NT2/D1 (cell line): ENCODE measurements at regions not wholly inside any gene's neighbourhood (a gene's known extent, or its start where the extent isn't known, plus 50 kb on each side); places are given as distances from the start of the nearest gene placed in this dataset.

Source experiments
- DNase-seq: peaks from one replicate; pipeline ENCODE4 v3.0.0-alpha.2; 2011; ENCODE audit warnings: low read depth, low spot score
- H3K27me3 ChIP-seq: 2 replicates; pipeline ENCODE4 v1.6.0; 2011; ENCODE audit warnings: mild to moderate bottlenecking; ENCODE audit not compliant: insufficient read length, insufficient read depth
- H3K36me3 ChIP-seq: 2 replicates; pipeline ENCODE4 v1.6.1; 2011; ENCODE audit warnings: mild to moderate bottlenecking, low read length, mixed read lengths; ENCODE audit not compliant: insufficient read depth, insufficient read length
- H3K4me1 ChIP-seq: 2 replicates; pipeline ENCODE4 v1.5.1; 2011; ENCODE audit not compliant: insufficient read depth, insufficient read length
- H3K4me3 ChIP-seq: 2 replicates; pipeline ENCODE4 v1.5.1; 2011; ENCODE audit warnings: low read depth; ENCODE audit not compliant: insufficient read length
- H3K9ac ChIP-seq: 2 replicates; pipeline ENCODE4 v1.6.0; 2011; ENCODE audit warnings: low read depth; ENCODE audit not compliant: insufficient read length
- H3K9me3 ChIP-seq: 2 replicates; pipeline ENCODE4 v1.5.1; 2011; ENCODE audit warnings: mild to moderate bottlenecking, low read length; ENCODE audit not compliant: insufficient read depth
- SUZ12 ChIP-seq: IDR thresholded peaks from 2 replicates; pipeline ENCODE4 v1.6.1; 2011; ENCODE audit not compliant: insufficient read length, insufficient read depth; ENCODE audit errors: extremely low read depth
- YY1 ChIP-seq: IDR thresholded peaks from 2 replicates; pipeline ENCODE4 v1.6.1; 2011; ENCODE audit not compliant: insufficient read length, insufficient read depth
- ZNF274 ChIP-seq: IDR thresholded peaks from 2 replicates; pipeline ENCODE4 v1.6.1; 2011; ENCODE audit warnings: mild to moderate bottlenecking, low read depth, low read length

GRCh38 chr7:9856668-9857067 lies 1117.0 kb upstream of the PHF14 start:
- TF ChIP-seq SUZ12, result no peak
- TF ChIP-seq ZNF274, result no peak
- no peak for TF ChIP-seq YY1
- Histone ChIP-seq H3K9me3 (no peaks in the 10 kb centered on the region), H3K4me1 (no peaks in the 10 kb centered on the region)

GRCh38 chr7:9863545-9863944 lies 1110.1 kb upstream of the PHF14 start:
- DNase-seq, result no peak
- Histone ChIP-seq H3K27me3 (no peaks in the 10 kb centered on the region), H3K36me3 (no peaks in the 10 kb centered on the region), H3K9ac (no peak overlapping the region), H3K4me1 (no peaks in the 10 kb centered on the region), H3K9me3 (no peaks in the 10 kb centered on the region), H3K4me3 (no peak overlapping the region)
- TF ChIP-seq ZNF274, result no peak
- TF ChIP-seq YY1, result no peak
- no peak for TF ChIP-seq SUZ12

More at GRCh38 chr7:9856668-9857067, 1117.0 kb upstream of the PHF14 start:
- Histone ChIP-seq H3K36me3 (no peaks in the 10 kb centered on the region), H3K27me3 (no peaks in the 10 kb centered on the region), H3K9ac (no peak overlapping the region), H3K4me3 (no peak overlapping the region)
- DNase-seq, result no peak

GRCh38 chr7:9869151-9869550 lies 1104.5 kb upstream of the PHF14 start:
- Histone ChIP-seq H3K9me3 (no peaks in the 10 kb centered on the region), H3K36me3 (no peaks in the 10 kb centered on the region), H3K4me1 (no peaks in the 10 kb centered on the region), H3K27me3 (no peaks in the 10 kb centered on the region), H3K4me3 (no peak overlapping the region), H3K9ac (no peak overlapping the region)
- TF ChIP-seq YY1, result no peak
- TF ChIP-seq SUZ12, result no peak
- TF ChIP-seq ZNF274, result no peak
- DNase-seq, result no peak

DNA sequence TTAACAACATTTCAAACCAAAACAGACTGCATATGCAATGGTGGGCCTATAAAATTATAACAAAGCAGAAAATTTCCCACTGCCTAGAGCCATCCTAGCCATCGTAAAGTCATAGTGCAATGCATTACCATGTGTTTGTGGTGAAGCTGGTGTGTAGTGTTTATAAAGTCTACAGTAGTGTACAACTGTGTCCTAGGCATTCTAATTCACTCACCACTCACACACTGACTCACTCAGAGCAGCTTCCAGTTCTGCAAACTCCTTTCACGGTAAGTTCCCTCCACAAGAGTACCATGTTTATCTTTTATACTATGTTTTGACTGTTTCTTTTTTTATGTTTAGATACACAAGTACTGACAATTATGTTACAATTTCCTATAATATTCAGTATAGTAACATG lies 1104.1 kb upstream of the PHF14 start:
- Histone ChIP-seq H3K4me3 (no peak overlapping the region), H3K9ac (no peak overlapping the region), H3K4me1 (no peaks in the 10 kb centered on the region), H3K9me3 (no peaks in the 10 kb centered on the region), H3K36me3 (no peaks in the 10 kb centered on the region), H3K27me3 (no peaks in the 10 kb centered on the region)
- TF ChIP-seq YY1, result no peak
- no peak for TF ChIP-seq ZNF274
- no peak for TF ChIP-seq SUZ12
- DNase-seq, result no peak

GRCh38 chr7:9870674-9871073 lies 1103.0 kb upstream of the PHF14 start:
- H3K27me3 ChIP-seq, result no peaks in the 10 kb centered on the region
- DNase-seq, result no peak
- H3K4me1 ChIP-seq, result no peaks in the 10 kb centered on the region
- no peak overlapping the region for H3K4me3 ChIP-seq
- no peaks in the 10 kb centered on the region for H3K36me3 ChIP-seq
- TF ChIP-seq SUZ12, result no peak
- no peak for TF ChIP-seq YY1
- no peak for TF ChIP-seq ZNF274
- no peaks in the 10 kb centered on the region for H3K9me3 ChIP-seq
- H3K9ac ChIP-seq, result no peak overlapping the region

- Histone ChIP-seq H3K27me3 (no peaks in the 10 kb centered on the region), H3K4me3 (no peak overlapping the region), H3K4me1 (no peaks in the 10 kb centered on the region), H3K9ac (no peak overlapping the region), H3K36me3 (no peaks in the 10 kb centered on the region), H3K9me3 (no peaks in the 10 kb centered on the region)
- no peak for TF ChIP-seq SUZ12
- TF ChIP-seq ZNF274, result no peak
- no peak for TF ChIP-seq YY1
- no peak for DNase-seq
Measured at GRCh38 chr7:9874182-9874581, 1099.5 kb upstream of the PHF14 start.

- DNase-seq, result no peak
- no peaks in the 10 kb centered on the region for H3K27me3 ChIP-seq
- no peak overlapping the region for H3K4me3 ChIP-seq
- TF ChIP-seq SUZ12 (no peak), YY1 (no peak), ZNF274 (no peak)
- H3K9ac ChIP-seq, result no peak overlapping the region
- no peaks in the 10 kb centered on the region for H3K4me1 ChIP-seq
- no peaks in the 10 kb centered on the region for H3K9me3 ChIP-seq
- H3K36me3 ChIP-seq, result no peaks in the 10 kb centered on the region
Measured at GRCh38 chr7:9876053-9876452, 1097.6 kb upstream of the PHF14 start.
